NCI-H748 (cell line): ENCODE measurements at regions not wholly inside any gene's neighbourhood (a gene's known extent, or its start where the extent isn't known, plus 50 kb on each side); places are given as distances from the start of the nearest gene placed in this dataset.

Experiments used
- DNase-seq: peaks from one replicate; lab custom pipeline; 2025; ENCODE audit not compliant: unreplicated experiment; lab: John Stamatoyannopoulos, UW

DNA sequence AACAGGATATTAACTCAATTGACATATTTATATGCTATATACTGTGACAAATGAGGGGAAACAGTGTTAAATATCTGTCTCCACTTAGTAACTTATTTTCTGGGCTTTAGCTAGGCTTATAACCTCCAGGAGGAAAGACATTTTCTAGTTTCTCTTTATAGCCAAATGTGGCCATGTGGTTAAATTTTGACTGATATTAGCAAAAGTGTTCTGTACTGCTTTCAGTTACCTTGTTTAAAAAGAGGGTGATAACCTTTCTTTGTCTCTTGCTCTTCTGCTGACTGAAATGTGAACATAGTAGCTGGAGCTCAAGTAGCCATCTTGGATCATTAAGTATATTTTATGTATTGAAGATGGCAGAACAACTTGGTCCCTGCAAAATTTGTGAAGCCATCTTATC is 253.7 kb downstream of the PDHA2 start:
- DNase-seq: no peak

DNA sequence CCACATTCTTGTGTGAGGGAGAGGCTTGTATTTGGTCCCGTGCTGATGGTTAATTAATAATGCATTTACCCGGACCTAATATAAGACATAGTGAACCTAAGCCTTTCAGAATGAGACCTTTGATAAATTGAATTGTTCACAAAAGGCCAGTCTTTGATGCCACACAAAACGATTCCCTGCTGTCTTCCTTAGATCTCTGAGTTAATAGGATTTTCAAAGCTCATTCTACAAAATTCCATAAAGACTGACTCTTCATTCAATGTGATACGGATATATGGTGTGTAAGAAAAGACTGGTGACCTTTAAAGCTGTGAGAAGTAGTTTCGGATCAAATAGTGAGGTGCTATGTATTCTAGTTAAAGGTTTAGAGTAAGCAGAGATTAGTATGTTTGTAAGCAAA is 254.3 kb downstream of the PDHA2 start:
- no peak for DNase-seq

DNA sequence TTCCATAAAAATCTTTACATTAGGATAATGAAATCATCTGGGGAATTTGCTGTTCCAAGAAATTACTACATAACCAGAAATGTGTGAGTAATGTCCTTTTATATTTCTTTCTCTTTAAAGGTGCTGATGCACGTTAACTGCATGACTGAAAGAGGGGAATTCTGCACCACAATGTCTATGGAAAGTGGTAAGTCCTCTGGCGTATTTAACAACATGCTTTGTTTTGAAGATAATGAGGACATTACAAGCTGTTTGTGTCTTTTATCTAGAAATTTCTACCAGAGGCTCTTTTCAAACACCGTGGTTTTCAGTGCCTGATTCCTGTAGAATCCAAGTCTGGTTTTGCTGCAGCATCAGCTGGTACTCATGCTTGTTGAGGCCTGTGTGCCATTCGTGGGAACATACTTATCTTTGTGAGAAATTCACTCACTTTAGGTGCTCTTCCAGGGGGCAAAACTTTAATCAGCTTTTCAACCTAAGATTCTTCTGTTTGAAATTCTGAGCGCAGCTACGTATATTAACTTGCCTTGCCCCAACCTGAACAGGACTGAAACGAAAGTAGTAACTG is 257.2 kb downstream of the PDHA2 start:
- no peak for DNase-seq

DNA sequence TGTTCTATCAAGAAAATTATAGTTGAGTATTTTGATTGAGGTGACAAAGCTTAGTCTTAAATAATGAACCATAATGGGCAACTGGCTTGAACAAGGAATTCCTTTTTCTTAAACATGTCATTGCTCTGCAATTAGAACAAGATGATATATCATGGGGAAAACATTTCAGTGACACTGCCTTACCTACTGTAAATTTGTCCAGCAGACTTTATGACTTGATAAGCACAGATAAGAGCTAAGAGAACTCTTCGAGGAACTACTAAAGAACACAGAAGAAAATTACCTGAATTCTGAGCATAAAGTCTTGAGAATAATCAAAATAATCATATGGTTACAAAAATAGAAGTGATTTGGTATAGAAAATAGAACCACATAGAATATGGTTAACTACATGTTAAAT is 257.8 kb downstream of the PDHA2 start:
- DNase-seq: no peak

DNA sequence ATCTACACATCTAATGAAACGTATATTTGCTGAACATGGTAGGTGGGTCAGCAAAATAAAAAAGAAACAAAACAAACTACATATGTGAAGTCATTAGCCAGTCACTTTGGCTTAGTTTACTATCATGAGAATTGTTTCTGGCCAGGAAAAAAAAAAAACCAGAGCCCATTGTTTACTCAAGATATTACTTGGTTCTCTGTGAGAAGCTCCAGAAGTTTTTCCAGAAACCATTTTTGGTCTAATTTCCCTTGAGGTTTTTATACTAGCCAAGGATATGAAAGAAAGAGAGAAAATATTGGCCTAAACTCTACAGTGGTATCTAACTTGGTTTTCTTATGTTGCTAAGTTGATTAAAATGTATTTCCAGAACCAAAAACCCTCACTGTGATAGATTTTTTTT is 259.1 kb downstream of the PDHA2 start:
- no peak for DNase-seq

DNA sequence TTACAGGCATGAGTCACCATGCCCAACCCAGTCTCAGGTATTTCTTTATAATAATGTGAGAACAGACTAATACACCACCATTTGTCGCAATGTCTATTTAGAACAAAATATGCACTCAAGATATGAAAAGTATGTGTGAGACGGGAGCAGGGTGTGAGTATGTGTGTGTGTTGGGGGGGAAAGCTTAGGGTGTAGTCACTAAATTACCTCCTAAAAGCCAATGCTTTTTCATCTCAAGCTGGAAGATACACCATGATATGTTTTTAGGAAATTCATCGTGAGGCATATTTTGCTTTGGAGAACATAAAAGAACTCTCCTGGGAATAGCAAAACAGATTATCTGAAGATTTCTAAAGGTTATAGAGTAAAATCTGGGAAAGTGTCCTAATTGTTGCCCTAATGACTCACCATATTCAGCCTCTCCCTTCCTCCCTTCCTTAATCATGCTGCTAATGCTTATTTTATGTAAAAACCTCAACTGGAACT is 262.7 kb downstream of the PDHA2 start:
- DNase-seq: no peak

DNA sequence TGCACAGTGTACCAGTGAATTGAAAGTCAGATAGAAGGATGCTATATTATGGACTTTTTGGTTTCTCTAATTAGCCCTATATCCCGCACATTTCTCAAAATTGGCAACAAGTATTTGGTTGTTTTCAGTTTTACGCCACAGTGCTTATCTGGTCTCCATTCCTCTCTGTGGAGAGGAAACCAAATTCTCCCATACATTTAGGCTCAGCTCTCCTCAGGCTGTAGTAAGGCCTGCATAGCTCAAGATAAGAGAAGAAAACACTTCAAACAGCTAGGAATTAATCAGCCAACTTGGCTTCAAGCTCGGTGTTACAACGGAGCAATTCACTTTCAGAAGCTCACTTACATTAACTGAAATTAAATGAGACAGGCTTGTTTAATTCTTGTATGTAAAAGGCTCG is 263.2 kb downstream of the PDHA2 start:
- no peak for DNase-seq

DNA sequence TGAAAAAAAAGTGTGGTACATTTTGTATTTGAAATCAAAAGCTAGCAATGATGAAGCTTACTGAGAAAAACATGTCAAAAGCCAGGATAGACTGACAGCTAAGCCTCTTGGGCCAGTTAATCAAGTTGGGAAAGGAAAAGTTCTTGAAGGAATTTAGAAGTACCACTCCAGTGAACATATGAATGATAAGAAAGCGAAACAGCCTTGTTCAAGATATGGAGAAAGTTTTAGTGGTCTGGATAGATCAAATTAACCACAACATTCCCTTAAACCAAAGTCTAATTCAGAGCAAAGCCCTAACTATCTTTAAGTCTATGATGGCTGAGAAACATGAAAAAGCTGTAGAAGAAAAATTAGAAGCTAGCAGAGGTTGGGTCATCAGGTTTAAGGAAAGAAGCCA is 268.3 kb downstream of the PDHA2 start:
- DNase-seq: no peak

DNA sequence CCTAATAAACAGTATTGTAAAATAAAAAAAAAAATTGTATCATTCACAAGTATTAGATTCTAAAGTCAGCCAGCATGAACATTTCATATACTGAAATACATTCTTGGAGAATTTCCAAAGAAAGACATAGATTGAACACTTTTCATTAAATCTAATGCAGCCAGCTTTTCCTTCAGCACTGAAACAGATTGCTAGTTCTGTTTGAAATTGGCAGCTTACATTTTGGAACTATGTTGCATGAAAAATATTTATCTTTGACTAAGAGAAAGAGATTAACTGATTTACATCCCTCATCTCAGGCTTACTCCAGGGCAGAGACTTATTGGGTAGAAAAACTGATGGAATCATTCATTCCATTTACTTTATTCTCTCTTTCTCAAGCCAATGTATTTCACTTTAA is 272.7 kb downstream of the PDHA2 start:
- DNase-seq: no peak

DNA sequence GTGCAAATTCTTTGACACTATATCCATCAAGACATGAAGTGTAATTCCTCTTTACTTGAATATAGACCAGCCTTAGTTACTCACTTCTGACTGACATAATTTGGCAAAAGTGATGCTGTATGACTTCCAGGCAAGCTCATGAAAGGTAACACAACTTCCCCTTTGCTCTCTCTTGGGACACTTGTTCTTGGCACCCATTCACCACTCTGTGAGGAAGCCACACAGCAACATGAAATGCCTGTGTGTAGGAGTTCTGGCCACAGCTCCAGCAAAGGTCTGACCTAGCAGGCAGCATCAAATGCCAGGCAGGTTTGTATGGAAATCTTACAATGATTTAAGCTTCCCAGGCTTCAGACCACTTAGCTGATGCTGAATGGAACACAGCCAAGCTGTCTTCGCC is 280.3 kb downstream of the PDHA2 start:
- no peak for DNase-seq

DNA sequence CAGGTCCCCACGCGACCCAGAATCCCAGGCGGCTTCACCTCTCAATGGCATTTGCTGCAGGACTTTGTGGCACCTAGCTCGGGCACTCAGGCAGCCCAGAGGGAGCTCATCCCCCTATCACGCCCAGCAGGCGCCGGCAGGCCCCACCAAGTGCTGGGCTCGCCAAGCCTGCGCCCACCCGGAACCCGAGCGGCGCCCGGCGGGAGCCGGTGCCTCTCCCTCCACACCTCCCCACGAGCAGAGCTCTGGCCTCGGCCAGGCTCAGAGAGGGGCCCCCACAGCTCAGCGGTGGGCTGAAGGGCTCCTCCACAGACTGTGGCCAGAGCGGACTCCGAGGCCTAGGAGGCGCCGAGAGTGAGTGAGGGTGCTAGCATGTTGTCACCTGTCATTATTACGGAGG is 286.3 kb downstream of the PDHA2 start:
- no peak for DNase-seq

DNA sequence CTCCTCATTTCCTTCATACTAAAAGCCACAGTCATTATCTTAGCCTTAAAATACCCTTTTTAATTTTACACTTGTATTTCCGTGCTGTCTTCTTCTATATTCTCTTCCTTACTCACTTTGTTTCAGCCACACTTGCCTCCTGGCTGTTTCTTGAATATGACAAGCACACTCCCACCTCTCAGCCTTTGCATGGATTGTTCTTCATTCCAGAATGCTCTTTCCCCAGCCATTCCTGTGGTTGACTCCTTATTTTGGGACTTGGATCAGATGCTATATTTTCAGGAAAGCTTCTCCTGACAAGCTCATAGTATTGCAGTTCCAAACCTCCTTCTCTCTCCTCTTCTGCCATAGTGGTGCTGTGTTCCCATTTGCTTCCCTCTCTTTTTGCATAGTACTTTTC is 291.3 kb downstream of the PDHA2 start:
- DNase-seq: no peak

DNA sequence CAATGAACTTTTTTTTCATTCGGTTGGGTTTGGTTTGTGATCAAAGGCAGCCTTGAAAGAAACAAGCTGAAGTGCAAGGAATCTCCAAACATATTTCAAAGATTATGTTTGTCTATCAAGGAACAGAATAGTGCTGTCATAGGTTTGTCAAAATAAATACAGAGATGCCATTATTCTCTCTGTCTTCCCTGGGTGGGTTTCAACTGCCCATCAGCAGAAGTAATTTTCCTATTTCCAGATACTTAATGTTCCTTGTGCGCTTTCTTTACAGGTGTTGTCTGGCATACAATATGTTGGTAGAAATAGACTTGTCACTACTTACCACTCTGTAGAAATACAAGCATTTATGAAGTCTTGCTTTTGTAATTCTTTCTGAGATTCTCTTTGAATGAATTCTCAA is 294.9 kb downstream of the PDHA2 start:
- DNase-seq: no peak

DNA sequence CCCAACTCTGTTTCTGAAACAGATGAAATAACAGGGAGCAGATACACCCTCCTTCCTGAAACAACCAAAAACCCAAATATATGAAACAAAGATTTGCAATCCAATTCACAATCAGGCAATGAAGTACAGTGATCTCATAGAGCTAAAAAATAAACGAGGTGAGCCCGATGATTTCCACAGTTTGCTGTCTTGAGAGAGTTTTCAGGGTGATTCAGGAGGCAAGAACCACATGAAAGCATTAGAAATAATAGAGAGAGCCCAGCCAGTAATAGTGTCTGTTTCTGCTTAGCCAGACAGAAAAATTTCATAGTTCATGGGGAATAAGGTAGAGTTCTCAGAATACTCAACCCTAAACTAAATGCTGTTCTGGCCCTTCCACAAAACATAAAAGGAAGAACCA is 296.2 kb downstream of the PDHA2 start:
- DNase-seq: no peak

DNA sequence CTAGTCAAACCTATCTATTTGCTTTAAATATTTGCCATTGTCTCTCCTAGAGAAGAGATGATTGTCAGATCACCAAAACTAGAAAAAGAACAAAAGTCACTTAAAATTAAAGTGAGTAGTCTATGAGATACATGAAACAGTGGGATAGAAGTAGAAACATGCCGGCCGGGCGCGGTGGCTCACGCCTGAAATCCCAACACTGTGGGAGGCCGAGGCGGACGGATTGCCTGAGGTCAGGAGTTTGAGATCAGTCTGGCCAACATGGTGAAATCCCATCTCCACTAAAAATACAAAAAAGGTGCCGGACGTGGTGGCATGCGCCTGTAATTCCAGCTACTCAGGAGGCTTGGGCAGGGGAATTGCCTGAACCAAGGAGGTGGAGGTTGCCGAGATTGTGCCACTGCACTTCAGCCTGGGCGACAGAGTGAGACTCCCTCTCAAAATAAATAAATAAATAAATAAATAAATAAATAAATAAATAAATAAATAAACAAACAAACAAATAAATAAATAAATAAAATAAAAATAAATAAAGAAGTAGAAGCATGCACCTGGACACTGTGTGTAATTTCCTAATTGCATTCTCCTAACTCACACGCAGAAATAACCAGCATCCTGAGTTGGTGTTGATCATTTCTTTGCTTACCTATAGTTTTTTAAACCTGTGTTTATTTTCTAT is 299.5 kb downstream of the PDHA2 start:
- DNase-seq: no peak

DNA sequence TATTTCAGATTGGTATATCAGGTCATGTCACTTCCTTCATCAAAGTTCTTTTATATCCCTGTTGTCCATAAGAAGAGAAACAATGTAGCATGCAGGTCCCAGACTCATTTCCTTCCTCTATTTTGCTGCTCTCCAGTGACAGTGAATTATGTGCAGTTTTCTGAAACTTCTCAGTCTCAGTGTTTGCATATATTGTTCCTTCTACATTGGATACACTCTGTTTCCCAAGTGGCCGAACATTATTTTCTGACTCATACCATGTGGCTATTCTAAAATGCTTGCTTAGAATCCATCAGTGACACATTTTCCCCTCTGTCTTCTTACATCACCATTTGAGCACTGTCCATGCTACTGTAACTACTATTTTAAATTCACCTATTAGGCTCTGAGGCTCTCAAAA is 305.7 kb downstream of the PDHA2 start:
- DNase-seq: no peak

DNA sequence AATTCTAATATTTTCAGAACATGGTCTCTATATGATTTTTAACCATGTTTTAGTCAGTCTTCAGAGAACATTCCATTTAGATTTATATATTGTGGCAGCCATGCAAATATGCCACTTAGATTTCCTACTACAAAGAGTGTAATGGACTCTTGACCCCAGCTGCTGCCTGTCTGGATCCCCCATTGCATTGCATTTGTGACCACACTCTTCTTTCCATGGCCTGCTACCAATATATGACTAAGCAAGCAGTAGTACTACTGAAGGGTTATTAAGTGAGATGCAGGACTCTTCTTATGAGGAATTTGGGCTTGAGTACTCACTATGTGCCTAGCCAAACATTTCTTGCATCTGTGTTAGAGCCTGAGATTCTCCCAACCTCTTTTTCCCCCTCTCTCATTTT is 306.8 kb downstream of the PDHA2 start:
- DNase-seq: no peak

DNA sequence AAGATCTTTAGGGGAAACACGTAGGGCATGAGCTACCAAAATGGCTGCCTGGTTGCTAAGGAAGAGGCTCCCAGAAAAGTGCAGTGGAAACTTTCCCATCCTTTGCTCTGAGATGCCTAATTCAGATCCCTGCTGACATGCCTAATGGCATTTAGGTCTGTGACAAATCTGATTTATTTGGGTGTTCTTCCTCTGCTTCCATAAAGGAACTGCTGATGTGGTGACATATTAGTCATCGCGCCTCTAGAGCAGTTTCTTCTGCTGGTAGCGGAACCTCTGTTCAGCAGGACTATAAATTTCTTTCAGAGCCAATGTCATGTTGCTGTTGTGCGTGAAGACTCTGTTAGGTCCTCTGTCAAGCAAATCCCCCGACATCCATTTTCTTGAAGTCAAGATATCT is 310.0 kb downstream of the PDHA2 start:
- peak; percentile 19 for DNase-seq

DNA sequence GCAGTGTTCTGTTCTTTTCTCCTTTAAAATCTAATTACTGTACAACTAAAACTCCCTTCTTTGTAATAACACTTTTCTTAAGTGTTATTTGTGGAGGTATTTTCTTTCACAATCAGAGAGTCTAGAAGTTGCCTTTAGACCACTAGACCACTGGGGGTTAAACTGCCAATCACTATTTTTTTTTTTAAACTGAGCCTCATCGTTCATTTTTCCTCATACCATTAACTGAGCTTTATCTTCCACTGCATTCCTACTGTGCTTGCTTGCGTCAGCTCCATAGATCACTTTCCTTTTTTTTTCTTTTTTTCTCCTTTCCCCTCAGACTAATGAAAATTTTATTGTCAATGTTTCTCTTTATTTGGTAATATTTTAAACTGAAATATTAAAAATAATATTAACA is 310.6 kb downstream of the PDHA2 start:
- no peak for DNase-seq

DNA sequence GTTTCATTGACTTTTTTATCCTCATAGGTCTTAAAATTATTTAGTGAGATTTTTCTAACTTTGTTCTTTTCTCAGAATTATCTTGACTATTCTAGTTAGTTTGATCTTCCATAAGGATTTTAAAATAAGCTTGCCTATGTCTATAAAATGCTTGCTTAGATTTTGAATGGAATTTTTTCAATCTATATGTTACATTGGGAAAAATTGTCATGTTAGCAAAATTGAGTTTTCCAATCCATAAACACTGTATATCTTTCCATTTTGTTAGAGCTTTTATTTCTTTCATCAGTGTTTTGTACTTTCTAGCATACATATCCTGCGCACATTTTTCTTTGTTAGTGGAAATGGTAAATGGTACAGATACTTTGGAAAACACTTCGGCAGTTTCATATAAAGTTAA is 312.9 kb downstream of the PDHA2 start:
- DNase-seq: no peak

DNA sequence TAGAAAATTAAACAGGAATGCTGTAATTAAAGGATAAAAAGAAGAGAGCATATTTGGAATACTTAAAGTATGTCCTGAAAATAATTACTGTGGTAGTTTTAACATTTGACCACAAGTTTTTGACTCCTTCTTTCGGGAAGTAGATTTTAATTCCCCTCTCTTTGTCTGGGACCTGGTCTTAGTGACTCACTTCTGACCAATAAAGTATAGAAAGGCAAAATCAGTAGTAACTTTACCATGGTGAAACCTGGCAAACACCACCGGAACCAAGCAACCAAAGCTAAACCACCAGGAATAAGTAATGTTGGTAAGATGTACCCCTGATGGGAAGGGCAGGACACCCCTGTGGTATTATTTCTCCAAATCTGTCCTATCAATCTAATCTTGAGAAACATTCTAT is 314.8 kb downstream of the PDHA2 start:
- DNase-seq: no peak

DNA sequence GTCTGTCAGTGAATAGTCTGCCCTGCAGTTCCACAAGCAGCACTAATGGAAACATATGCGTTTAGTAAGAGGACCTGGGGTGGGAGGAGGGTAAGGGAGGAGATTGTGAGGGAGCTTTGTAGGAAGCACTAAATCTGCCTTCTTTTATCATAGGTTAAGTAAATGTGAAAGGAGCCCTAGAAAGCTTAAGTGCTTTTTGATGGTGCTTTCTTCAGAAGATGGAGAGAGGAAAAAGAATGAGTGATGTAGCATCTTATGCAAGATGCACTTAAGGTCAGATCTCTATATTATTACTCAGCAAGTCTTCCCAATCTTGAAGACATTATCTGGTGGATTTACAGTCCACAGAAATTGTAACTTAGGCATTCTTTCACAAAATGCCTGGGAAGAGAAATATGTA is 322.7 kb downstream of the PDHA2 start:
- DNase-seq: no peak

DNA sequence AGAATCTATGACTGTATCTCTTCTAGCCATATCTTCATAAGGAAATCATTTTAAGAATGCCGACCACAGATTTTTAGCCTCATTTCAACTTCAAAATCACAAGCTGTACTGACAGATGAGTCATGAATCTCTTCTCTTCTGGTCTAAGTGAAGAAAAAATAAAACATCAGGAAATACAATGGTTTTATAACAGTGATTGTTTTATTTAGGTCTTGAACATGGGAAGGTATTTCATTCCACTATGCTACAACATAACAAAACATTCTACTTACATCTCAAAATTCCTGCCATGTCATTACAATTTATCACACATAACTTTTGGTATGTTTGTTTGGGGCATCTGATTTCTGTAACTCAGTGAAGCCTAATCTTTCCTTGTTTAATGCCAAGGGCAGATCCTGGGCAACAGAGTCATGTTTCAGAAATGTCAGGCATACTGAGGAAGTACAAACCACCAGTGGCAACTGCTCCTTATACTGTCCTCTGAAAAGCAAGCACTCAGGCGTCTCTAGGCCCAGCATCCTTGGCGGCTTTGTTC is 325.0 kb downstream of the PDHA2 start:
- DNase-seq: no peak
